PFSK-1 (cell line): ENCODE measurements at regions not wholly inside any gene's neighbourhood (a gene's known extent, or its start where the extent isn't known, plus 50 kb on each side); places are given as distances from the start of the nearest gene placed in this dataset.
A peak's percentile ranks its signal among the peaks of the same experiment; 100 is the strongest.

Experiments
- FOXP2 ChIP-seq: optimal IDR thresholded peaks from 2 replicates; pipeline ENCODE3; 2011; ENCODE audit warnings: borderline replicate concordance, control low read depth, inconsistent platforms; ENCODE audit not compliant: insufficient read depth; ENCODE audit errors: extremely low read length, extremely low read depth
- POLR2AphosphoS5 ChIP-seq: IDR thresholded peaks from 2 replicates; pipeline ENCODE4 v1.6.1; 2012; ENCODE audit warnings: low read depth, mild to moderate bottlenecking, control low read depth, low read length, moderate library complexity
- SIN3A ChIP-seq: IDR thresholded peaks from 2 replicates; pipeline ENCODE4 v1.6.1; 2012; ENCODE audit warnings: mild to moderate bottlenecking, low read length, moderate library complexity, borderline replicate concordance; ENCODE audit not compliant: insufficient read depth
- TAF1 ChIP-seq: IDR thresholded peaks from 2 replicates; pipeline ENCODE4 v1.6.1; 2012; ENCODE audit warnings: low read length, control low read depth, borderline replicate concordance; ENCODE audit not compliant: insufficient read depth
- TF ChIP-seq, protein P1 (sequence below), 2 experiments: IDR thresholded peaks; 2 replicates each; pipeline versions ENCODE4 v1.6.1 to v1.8.0; 2011 to 2012; ENCODE audit warnings: low read depth in 2 of 2, low read length in 2 of 2, control low read depth in 1 of 2, inconsistent platforms in 1 of 2, mild to moderate bottlenecking in 1 of 2, moderate library complexity in 1 of 2; ENCODE audit not compliant: insufficient read depth in 1 of 2

DNA sequence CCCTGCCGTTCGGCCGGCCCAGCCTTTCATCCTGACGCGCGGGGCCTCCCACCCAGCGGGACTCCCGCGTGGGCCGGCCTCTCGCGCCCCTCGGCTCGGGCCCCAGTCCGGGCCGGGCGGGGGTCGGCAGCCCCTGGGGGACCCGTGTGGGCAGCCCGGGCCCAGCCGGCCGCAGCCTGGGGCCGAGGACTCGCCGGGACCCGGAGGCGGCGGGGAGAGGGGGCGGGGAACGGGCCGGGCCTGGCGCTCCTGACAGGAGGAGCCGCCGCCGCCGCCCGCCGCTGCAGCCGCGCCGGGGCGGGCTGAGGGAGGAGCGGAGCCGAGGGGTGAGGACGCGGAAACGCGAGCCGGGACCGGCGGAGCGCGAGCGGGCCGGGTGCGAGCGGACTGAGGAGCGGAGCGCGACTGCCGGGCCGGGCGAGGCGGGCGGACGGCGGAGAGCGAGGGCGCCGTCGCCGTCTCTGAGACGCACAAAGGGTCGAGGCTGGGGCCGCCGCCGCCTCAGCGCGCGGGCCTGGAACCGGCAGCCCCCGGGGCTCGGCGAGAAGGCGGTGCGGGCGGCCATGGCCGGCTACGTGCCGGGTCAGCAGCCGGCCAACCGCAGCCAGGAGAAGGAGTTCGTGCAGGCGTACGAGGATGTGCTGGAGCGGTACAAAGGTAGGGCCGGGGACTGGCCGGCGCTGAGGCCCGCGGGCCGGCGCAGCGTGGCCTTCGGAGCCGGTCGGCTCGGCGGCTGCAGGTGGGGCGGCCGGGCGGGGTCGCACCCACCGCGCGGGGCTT is 79.1 kb downstream of the NDUFS5 start:
- TF ChIP-seq TAF1 (no peak), FOXP2 (peak; percentile 33)

- TF ChIP-seq SIN3A: peak; percentile 94; the same call in 1 of the 2 replicates
- TF ChIP-seq, protein P1, sequence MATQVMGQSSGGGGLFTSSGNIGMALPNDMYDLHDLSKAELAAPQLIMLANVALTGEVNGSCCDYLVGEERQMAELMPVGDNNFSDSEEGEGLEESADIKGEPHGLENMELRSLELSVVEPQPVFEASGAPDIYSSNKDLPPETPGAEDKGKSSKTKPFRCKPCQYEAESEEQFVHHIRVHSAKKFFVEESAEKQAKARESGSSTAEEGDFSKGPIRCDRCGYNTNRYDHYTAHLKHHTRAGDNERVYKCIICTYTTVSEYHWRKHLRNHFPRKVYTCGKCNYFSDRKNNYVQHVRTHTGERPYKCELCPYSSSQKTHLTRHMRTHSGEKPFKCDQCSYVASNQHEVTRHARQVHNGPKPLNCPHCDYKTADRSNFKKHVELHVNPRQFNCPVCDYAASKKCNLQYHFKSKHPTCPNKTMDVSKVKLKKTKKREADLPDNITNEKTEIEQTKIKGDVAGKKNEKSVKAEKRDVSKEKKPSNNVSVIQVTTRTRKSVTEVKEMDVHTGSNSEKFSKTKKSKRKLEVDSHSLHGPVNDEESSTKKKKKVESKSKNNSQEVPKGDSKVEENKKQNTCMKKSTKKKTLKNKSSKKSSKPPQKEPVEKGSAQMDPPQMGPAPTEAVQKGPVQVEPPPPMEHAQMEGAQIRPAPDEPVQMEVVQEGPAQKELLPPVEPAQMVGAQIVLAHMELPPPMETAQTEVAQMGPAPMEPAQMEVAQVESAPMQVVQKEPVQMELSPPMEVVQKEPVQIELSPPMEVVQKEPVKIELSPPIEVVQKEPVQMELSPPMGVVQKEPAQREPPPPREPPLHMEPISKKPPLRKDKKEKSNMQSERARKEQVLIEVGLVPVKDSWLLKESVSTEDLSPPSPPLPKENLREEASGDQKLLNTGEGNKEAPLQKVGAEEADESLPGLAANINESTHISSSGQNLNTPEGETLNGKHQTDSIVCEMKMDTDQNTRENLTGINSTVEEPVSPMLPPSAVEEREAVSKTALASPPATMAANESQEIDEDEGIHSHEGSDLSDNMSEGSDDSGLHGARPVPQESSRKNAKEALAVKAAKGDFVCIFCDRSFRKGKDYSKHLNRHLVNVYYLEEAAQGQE (IDR thresholded peaks at IDR 0.05; ENCODE audit: insufficient read depth in 1 of 2, low read depth in 2 of 2, low read length in 2 of 2): no peak
- no peak for TF ChIP-seq POLR2AphosphoS5
- peak; percentile 43; the same call in 1 of the 2 replicates for TF ChIP-seq TAF1
- no peak for TF ChIP-seq FOXP2
These were observed 80.0 kb downstream of the NDUFS5 start for GRCh38 chr1:39105841-39106765.

- no peak for TF ChIP-seq FOXP2
- TF ChIP-seq, protein P1 (IDR thresholded peaks at IDR 0.05; ENCODE audit: insufficient read depth in 1 of 2, low read depth in 2 of 2, low read length in 2 of 2): no peak
- no peak for TF ChIP-seq POLR2AphosphoS5
- TF ChIP-seq SIN3A: no peak
- no peak for TF ChIP-seq TAF1
These were observed 80.7 kb downstream of the NDUFS5 start for GRCh38 chr1:39106801-39107327.

DNA sequence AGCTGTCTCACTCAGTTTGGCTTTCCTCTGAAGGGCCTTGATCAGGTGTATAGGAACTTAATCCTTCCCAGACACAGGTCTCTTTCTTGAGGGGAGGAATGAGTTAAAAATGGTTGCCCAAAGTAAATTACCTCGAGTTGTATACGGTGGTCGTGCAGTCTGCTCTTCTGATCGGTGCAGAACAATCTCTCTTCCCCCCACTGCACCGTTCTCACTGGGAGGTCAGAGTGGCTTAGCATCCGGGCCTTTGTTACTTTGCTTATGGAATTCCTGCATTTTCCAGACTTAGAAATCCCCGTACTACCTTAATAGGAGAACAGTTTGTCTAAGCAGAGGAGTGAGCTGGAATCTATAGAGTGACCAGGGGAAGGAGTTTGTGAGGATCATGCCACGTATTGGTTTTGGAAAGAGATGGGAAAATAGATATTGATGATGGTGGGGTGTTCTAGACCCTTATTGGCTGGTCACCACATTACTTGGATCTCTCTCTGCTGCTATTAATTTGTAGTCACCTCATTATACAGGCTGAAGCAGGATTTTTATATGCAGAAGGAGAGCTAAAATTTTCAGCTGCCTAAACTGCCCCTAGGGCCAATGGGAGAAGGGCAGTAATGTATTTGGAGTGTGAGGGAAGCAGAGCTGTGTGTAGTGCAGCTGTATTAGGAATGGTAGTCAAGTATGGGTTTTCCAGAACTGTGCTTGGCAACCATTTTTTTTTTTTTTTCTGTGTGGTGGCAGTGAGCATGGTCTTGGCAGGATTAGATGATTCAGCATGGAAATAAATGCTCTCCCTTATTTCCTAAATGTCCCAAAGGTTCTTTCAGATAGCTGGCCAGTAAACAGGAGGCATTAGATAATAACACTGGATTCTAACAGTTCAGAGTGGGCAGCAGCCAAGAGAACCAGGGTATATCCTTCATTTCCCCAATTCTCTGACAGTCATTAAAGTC is 81.5 kb downstream of the NDUFS5 start:
- TF ChIP-seq POLR2AphosphoS5 (no peak), FOXP2 (no peak), SIN3A (no peak), TAF1 (no peak)
- TF ChIP-seq, protein P1 (IDR thresholded peaks at IDR 0.05; ENCODE audit: insufficient read depth in 1 of 2, low read depth in 2 of 2, low read length in 2 of 2): no peak

- TF ChIP-seq POLR2AphosphoS5 (no peak), TAF1 (no peak), FOXP2 (no peak), SIN3A (no peak)
- TF ChIP-seq, protein P1 (IDR thresholded peaks at IDR 0.05; ENCODE audit: insufficient read depth in 1 of 2, low read depth in 2 of 2, low read length in 2 of 2): no peak
These were observed 83.5 kb downstream of the NDUFS5 start for GRCh38 chr1:39109644-39110043.
